Right atrium auricular region (tissue), 2 donors: ENCODE measurements at regions not wholly inside any gene's neighbourhood (a gene's known extent, or its start where the extent isn't known, plus 50 kb on each side); places are given as distances from the start of the nearest gene placed in this dataset.

Source experiments
- DNase-seq: peaks from one replicate; pipeline ENCODE4 v3.0.0-alpha.2; 2019; ENCODE audit warnings: low spot score
- H3K27ac ChIP-seq, 2 donors: fragments of 200-600 bp; sonication (generic); 1 replicate in 1 of 2; 2 replicates in 1 of 2; pipeline ENCODE4 v1.5.1; 2016 to 2019
- H3K27me3 ChIP-seq, 2 donors: fragments of 200-600 bp; sonication (generic); one replicate each; pipeline versions ENCODE4 v1.5.1 to v1.6.0; 2017 to 2019
- H3K36me3 ChIP-seq: fragments of 200-600 bp; sonication (generic); one replicate; pipeline ENCODE4 v1.5.1; 2016
- H3K4me1 ChIP-seq, 2 donors: fragments of 200-600 bp; sonication (generic); one replicate each; pipeline versions ENCODE4 v1.5.1 to v1.6.0; 2017 to 2019
- H3K4me3 ChIP-seq, 2 donors: fragments of 200-600 bp; sonication (generic); 1 replicate in 1 of 2; 2 replicates in 1 of 2; pipeline ENCODE4 v1.5.1; 2017 to 2019; ENCODE audit warnings: mild to moderate bottlenecking in 1 of 2, moderate library complexity in 1 of 2
- H3K9me3 ChIP-seq, 2 donors: fragments of 200-600 bp; sonication (generic); one replicate each; pipeline ENCODE4 v1.5.1; 2019
- CTCF ChIP-seq, 2 donors: fragments of 200-600 bp; sonication (generic); IDR thresholded peaks; one replicate each; pipeline ENCODE4 v1.5.1; 2019; ENCODE audit warnings: antibody characterized with exemption in 2 of 2

GRCh38 chr2:215521031-215521430, 85.2 kb upstream of the FN1 start:
- DNase-seq = no peak
- Histone ChIP-seq H3K27me3 (no peaks in the 10 kb centered on the region), H3K9me3 (no peaks in the 10 kb centered on the region), H3K27ac (no peak overlapping the region), H3K36me3 (no peaks in the 10 kb centered on the region), H3K4me1 (no peaks in the 10 kb centered on the region), H3K4me3 (no peak overlapping the region)
- TF ChIP-seq CTCF (IDR thresholded peaks at IDR 0.05) = no peak

DNA sequence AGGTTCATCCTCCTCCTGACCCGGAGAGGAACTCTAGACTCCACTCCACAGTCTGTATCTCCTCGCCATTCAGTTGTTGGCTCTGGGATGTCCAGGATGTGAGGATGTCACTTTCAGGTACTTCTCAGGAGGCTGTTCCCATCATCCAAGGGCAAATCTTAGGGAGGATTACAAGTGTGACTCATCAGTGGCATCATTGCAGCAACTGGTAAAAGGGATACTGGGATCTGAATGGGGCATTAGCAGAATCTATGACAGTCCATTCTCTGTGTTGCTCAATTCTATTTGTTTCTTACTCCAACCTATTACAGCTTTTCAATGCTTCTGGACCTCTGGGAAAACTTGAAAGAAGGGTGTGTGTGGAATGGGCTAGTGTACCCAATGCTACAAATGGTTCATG, 81.5 kb upstream of the FN1 start:
- no peaks in the 10 kb centered on the region for H3K9me3 ChIP-seq
- H3K4me1 ChIP-seq = no peaks in the 10 kb centered on the region
- DNase-seq = no peak
- no peak overlapping the region for H3K4me3 ChIP-seq
- no peaks in the 10 kb centered on the region for H3K27me3 ChIP-seq
- no peak for TF ChIP-seq CTCF (IDR thresholded peaks at IDR 0.05)
- no peaks in the 10 kb centered on the region for H3K36me3 ChIP-seq
- H3K27ac ChIP-seq = no peak overlapping the region

GRCh38 chr2:215514516-215514915, 78.6 kb upstream of the FN1 start:
- no peak for DNase-seq
- H3K4me3 ChIP-seq = no peak overlapping the region
- no peaks in the 10 kb centered on the region for H3K36me3 ChIP-seq
- H3K27ac ChIP-seq = no peak overlapping the region
- no peaks in the 10 kb centered on the region for H3K27me3 ChIP-seq
- H3K4me1 ChIP-seq = no peaks in the 10 kb centered on the region
- no peak for TF ChIP-seq CTCF (IDR thresholded peaks at IDR 0.05)
- no peaks in the 10 kb centered on the region for H3K9me3 ChIP-seq

DNA sequence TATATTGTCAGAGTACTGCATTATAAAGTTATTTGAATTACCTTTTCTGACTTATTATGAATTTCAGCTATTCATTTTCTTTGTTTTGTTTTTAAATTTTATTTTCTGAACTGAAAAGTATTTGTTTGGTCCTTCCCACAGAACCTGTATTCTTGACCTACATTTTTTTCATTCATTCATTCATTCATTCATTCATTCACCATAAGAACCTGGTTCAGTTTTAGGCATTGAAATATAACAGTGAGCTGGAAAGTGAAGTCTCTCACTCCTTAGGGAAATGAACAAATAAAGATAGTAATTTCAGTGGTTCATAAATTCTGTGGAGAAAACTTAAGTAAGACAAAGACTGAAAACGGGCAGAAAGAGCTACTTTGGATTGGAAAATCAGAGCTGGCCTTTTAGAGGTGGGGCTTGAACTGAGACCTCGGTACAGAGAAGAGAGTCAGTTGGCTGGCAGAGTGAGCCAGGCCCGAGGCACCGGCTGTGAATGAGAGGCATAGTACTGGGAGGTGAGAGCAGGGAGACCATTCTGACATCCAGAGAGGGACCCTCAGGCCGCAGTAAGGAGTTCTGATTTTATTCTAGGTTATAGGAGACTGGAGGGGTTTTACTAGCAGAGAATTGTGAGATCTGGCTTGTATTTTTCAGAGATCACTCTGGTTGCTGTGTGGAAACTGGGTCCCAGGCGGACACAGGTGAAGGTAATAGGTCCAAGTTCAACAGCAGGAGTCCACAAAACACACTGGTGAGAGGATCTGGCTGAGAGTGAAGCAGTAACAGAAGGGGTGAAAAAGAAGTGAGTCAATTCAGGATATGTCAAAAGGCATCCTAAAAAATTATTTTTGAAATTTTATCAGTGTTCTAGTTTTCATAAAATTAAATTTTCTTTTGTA, 75.8 kb upstream of the FN1 start:
- Histone ChIP-seq H3K4me1 (no peaks in the 10 kb centered on the region), H3K27ac (no peak overlapping the region), H3K36me3 (no peaks in the 10 kb centered on the region), H3K9me3 (no peaks in the 10 kb centered on the region), H3K4me3 (no peak overlapping the region), H3K27me3 (no peaks in the 10 kb centered on the region)
- no peak for DNase-seq
- no peak for TF ChIP-seq CTCF (IDR thresholded peaks at IDR 0.05)

GRCh38 chr2:215507836-215508235, 72.0 kb upstream of the FN1 start:
- H3K27ac ChIP-seq = no peak overlapping the region
- TF ChIP-seq CTCF (IDR thresholded peaks at IDR 0.05) = no peak

GRCh38 chr2:215507136-215507535, 71.3 kb upstream of the FN1 start:
- DNase-seq = no peak
- no peak overlapping the region for H3K4me3 ChIP-seq
- no peaks in the 10 kb centered on the region for H3K36me3 ChIP-seq
- H3K27me3 ChIP-seq = no peaks in the 10 kb centered on the region
- TF ChIP-seq CTCF (IDR thresholded peaks at IDR 0.05) = no peak
- H3K27ac ChIP-seq = no peak overlapping the region
- no peaks in the 10 kb centered on the region for H3K4me1 ChIP-seq
- no peaks in the 10 kb centered on the region for H3K9me3 ChIP-seq

More at GRCh38 chr2:215507836-215508235, 72.0 kb upstream of the FN1 start:
- DNase-seq = no peak
- no peaks in the 10 kb centered on the region for H3K4me1 ChIP-seq
- H3K27me3 ChIP-seq = no peaks in the 10 kb centered on the region
- H3K36me3 ChIP-seq = no peaks in the 10 kb centered on the region
- no peaks in the 10 kb centered on the region for H3K9me3 ChIP-seq
- no peak overlapping the region for H3K4me3 ChIP-seq
